UCSD-AML1 (cell line): ENCODE measurements at regions not wholly inside any gene's neighbourhood (a gene's known extent, or its start where the extent isn't known, plus 50 kb on each side); places are given as distances from the start of the nearest gene placed in this dataset.
A peak's percentile ranks its signal among the peaks of the same experiment; 100 is the strongest.

Source experiments
- DNase-seq: peaks from one replicate; lab custom pipeline; 2025; ENCODE audit not compliant: unreplicated experiment; lab: John Stamatoyannopoulos, UW

- no peak for DNase-seq
Measured at GRCh38 chr6:18920701-18921100, 533.6 kb downstream of the RNF144B start.

GRCh38 chr6:18931086-18931485, 543.9 kb downstream of the RNF144B start:
- DNase-seq: no peak

GRCh38 chr6:18958146-18958545, 571.0 kb downstream of the RNF144B start:
- DNase-seq: no peak

DNA sequence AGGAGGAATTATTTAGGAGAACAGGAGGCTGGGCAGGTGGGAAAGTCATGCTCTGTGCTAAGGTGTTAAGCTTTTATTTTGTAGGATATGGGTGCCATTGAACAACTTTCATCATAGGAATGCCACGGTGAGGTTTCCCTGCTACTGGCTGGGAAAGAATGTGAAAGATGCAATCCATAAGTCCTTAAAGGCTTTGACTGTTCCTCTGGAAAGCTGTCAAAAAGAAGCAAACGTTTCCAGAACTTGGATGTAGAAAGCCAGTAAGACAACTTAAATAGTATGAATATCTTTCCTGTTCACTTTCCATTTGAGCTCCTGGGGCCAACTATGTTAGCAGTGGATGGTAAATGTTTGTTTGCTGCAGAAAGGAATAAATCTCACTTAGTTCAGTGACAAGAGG, 574.4 kb downstream of the RNF144B start:
- DNase-seq: no peak

GRCh38 chr6:18962361-18962905, 575.3 kb downstream of the RNF144B start:
- DNase-seq: no peak

- DNase-seq: no peak
Measured at GRCh38 chr6:18963439-18963838, 576.3 kb downstream of the RNF144B start.

DNA sequence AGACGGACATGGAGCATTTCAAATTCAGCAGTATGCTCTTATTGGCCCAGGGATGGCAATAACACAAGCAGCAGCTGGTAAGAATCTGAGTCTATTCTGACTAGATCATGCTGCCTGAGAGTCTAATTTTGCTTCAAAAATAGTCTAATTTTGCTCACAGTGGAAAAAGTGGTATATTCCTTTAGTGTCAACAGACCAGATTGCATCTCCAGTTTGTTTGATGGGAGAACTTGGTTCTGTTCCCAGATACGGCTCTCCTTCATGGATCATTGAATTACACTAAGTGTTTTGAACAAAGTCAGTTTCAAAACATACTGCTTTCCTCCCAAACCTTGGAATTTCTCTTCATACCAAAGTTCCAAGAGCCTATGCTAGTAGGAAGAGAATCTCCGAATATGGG, 586.1 kb downstream of the RNF144B start:
- DNase-seq: no peak

DNA sequence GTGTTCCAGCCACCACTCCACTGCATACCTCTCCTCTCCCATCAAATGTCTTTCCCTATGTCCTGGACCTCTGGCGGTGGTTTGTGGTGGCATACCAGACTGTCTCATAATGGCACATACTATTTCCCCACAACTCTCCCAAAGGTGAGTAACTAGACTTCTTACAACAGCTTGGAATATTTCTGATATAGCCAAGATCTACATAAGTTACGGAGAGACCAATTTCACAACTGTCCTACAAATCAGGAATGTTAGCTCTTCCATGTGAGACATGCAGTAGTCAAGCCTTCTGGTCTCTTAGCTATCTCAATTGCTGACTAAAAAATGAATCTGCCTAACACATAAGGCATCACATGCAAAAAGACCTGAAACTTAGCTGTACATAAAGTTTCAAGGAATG, 588.9 kb downstream of the RNF144B start:
- DNase-seq: no peak

- no peak for DNase-seq
Measured at GRCh38 chr6:18976966-18977365, 589.8 kb downstream of the RNF144B start.

DNA sequence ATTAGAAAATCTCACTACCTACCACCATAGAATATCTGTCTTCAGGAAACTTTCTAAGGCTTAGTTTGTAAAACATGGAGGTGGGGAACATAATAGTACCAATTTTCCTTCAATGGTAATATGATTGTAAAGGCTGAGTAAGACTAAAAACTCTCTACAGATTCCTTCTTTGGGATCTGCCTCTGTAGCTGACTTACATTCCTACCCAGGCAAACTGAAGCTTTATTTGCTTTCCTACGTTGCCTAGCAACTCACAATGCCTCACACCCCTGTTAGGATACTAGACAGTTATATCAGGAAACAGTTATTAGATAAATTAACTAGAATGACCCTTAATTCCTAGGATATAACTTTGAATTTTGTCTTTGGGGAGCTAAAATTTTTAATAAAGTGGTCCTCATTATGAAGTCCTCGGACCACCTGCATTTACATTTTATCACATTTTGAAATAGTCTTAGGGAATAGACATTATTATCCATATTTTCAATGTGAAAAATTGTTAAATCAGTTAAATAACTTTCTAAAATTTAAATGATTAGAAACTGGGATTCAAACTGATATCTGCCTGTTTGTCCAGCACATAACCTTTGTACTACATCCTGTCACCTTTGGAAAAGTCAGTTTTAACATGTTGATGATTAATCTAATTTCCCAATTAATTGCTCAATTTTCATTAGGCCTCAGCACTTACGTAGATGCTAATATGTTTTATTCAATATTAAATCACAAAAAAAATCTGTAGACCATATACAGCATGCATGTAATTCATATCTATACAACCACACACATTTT, 591.4 kb downstream of the RNF144B start:
- no peak for DNase-seq

DNA sequence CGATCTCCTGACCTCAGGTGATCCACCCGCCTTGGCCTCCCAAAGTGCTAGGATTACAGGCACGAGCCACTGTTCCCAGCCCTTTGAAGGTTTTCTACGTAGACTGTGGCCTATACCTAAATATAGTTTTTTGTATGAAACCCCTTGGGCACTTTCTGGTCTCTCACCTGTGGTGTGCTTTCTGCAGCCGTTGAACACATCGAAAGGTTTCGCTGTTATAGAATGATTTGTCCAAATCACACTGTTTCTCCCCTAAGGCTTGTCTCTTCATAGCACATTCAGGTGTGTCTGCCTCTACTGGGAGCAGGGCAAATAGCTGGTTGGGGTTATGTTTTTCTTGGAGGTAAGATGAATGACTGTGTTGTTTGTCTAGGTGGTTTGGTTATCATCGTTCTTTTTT, 597.9 kb downstream of the RNF144B start:
- DNase-seq: no peak

- no peak for DNase-seq
Measured at GRCh38 chr6:18985996-18986395, 598.8 kb downstream of the RNF144B start.

GRCh38 chr6:18988636-18989035, 601.5 kb downstream of the RNF144B start:
- DNase-seq: no peak

DNA sequence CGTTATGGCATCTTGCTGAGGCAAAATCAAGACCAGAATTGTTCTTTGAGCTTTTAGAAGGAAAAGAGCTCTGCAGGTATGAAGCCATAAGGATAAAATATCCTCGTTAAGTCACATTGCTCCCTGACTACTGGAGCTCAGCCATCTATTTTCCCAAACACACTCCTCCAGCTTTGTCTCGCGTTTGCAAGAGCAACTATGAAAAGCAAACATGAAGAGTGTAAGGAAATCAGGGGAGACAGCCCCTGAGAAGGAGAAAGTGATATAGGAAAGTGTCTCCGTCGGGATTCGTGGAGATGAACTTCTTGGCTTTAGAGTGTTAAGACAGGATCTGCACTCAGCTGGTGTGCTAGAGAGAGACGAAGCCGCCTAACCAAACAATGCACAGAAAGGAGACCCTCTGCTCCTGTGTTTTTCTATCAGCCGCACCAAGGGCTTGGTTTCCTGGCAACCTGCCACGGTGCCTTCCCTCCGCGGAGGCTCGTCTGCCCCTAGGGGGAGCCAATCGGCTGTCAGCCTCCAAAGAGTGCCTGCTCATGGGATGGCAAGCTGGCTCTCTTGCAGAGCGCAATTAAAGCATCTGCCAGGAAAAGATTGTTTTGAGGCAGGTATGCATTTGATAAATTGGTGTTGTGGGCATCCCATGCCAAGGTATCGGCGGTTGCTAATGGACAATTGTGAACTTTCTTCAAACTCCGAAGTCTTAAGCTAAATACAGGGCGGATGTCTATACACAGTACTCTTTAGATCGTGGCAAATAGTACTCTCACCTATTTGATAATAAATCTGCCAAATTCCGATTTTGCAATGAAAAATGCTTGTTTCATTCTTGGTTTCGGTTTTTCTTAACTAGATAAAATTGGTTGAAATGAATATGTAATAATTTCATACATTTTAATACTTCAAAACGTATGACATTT, 603.2 kb downstream of the RNF144B start:
- DNase-seq: peak; percentile 44

DNA sequence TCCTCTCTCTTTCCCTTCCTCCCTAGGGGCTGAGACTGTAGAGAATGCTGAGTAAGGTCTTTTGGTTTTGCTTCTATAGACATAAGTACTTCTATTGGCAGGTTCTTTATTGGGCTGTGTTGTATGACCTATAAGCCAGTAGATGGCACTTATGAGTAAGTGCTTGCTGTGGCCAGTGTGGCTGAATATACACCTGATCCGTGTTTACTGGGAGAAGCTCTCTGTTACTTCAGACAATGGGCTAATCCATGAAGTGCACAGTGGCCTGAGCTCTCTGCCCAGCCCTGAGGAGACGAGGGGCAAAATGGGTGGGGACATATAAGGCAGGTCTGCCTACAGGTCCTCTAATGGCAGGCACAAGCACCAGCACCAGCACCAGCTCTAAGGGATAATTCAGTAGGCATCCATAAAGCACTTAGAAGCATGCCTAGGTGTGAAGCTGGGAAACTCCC, 610.3 kb downstream of the RNF144B start:
- peak; percentile 11 for DNase-seq

GRCh38 chr6:19002976-19003560, 615.9 kb downstream of the RNF144B start:
- no peak for DNase-seq

DNA sequence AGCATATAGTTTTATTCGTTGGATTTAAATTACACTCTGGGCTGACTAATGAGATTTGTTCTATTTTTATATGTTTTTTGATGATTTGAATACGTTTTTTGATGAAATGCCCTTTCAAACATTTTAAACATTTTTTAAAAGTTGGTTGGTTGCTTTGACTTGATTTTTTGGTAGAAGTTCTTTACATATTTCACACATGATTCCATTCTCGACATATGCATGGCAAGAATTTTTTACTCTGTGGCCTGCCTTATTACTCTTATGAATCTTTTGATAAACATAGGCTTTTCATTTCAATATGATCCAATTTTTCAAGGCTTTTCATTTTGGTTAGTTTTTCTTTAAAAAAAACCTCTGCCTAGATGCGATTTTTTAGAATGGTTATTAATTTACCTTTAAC, 617.0 kb downstream of the RNF144B start:
- no peak for DNase-seq

GRCh38 chr6:19009769-19010168, 622.6 kb downstream of the RNF144B start:
- no peak for DNase-seq

GRCh38 chr6:19013026-19013705, 626.0 kb downstream of the RNF144B start:
- no peak for DNase-seq

DNA sequence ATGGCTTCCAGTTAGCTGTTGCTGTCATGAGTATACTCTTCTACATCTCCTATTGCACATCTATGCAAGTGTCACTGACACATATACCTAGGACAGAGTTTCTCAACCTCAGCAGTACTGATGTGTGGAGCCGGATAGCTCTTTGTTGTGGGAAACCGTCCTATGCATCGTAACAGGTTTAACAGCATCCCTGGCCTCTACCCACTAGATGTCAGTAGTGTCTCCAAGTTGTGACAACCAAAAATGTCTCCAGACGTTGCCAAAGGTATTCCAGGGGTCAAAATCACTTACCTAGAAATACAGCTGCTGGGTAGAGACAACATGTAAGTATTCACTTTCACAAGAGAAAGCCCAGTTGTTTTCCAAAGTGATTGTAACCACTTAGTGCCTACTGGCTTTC, 637.6 kb downstream of the RNF144B start:
- DNase-seq: no peak

GRCh38 chr6:19028201-19028600, 641.1 kb downstream of the RNF144B start:
- no peak for DNase-seq
